HL-60 (cell line): ENCODE measurements at regions not wholly inside any gene's neighbourhood (a gene's known extent, or its start where the extent isn't known, plus 50 kb on each side); places are given as distances from the start of the nearest gene placed in this dataset. TPM values are rescaled to one million over a fixed set of nuclear protein-coding genes. Genes with fewer than 3 reads are reported as not detected.
"Not testable (repeated sequence)": the region's sequence is repeated elsewhere in the genome, so short reads cannot be mapped to it uniquely, and the experiment has no call there.

Experiments
- DNase-seq, 2 experiments: peaks; one replicate each; pipeline ENCODE4 v3.0.0-alpha.2; 2010 to 2020; ENCODE audit warnings: low read depth in 1 of 2, low spot score in 1 of 2
- H3K27ac ChIP-seq: fragments of 250-450 bp; sonication (Bioruptor Pico); replicated peaks from 2 replicates; pipeline ENCODE4 v1.5.1; 2020; ENCODE audit warnings: mild to moderate bottlenecking, moderate library complexity
- H3K27me3 ChIP-seq: fragments of 250-450 bp; sonication (Bioruptor Pico); 2 replicates; pipeline ENCODE4 v1.5.1; 2021; ENCODE audit warnings: mild to moderate bottlenecking, moderate library complexity; ENCODE audit not compliant: insufficient read depth, poor library complexity, severe bottlenecking
- H3K4me3 ChIP-seq: replicated peaks from 2 replicates; pipeline ENCODE4 v1.5.1; 2011; ENCODE audit warnings: mild to moderate bottlenecking, control low read depth, low read length; ENCODE audit not compliant: insufficient read depth
- microRNA-seq: library from miRNA; unstranded; fragments of <30 nt; microRNA quantifications from one replicate; pipeline ENCODE4, GENCODE V29; 2018

- not testable (repeated sequence) for DNase-seq, H3K27ac ChIP-seq, H3K27me3 ChIP-seq, H3K4me3 ChIP-seq
Measured at GRCh38 chr21:8427790-8428667, 2093.4 kb upstream of the TPTE start.

- not testable (repeated sequence) for DNase-seq, H3K27ac ChIP-seq, H3K27me3 ChIP-seq, H3K4me3 ChIP-seq
Measured at GRCh38 chr21:8428668-8429456, 2092.5 kb upstream of the TPTE start.

GRCh38 chr21:8434710-8435109 lies 2086.7 kb upstream of the TPTE start:
- DNase-seq, H3K27ac ChIP-seq, H3K4me3 ChIP-seq, H3K27me3 ChIP-seq: not testable (repeated sequence)

- not testable (repeated sequence) for DNase-seq, H3K4me3 ChIP-seq, H3K27ac ChIP-seq, H3K27me3 ChIP-seq
Measured at GRCh38 chr21:8443093-8443492, 2078.3 kb upstream of the TPTE start.

GRCh38 chr21:8449807-8450206 lies 2071.6 kb upstream of the TPTE start:
- not testable (repeated sequence) for H3K27ac ChIP-seq, H3K4me3 ChIP-seq, H3K27me3 ChIP-seq, DNase-seq

GRCh38 chr21:8455279-8456128 lies 2065.9 kb upstream of the TPTE start:
- not testable (repeated sequence) for H3K4me3 ChIP-seq, H3K27ac ChIP-seq, DNase-seq, H3K27me3 ChIP-seq

- DNase-seq, H3K4me3 ChIP-seq, H3K27ac ChIP-seq, H3K27me3 ChIP-seq: not testable (repeated sequence)
Measured at GRCh38 chr21:8464403-8465152, 2056.8 kb upstream of the TPTE start.

- not testable (repeated sequence) for H3K27ac ChIP-seq, H3K4me3 ChIP-seq, H3K27me3 ChIP-seq, DNase-seq
Measured at GRCh38 chr21:8466642-8467041, 2054.7 kb upstream of the TPTE start.

Small RNAs in the stretch of these regions (microRNA-seq; reads per million reads assigned to microRNA genes)
- gene MIR6724-3 (not detected), gene MIR6724-4 (not detected)
